IPS DF 6.9 (cell line): ENCODE measurements at regions not wholly inside any gene's neighbourhood (a gene's known extent, or its start where the extent isn't known, plus 50 kb on each side); places are given as distances from the start of the nearest gene placed in this dataset.

ENCODE experiments used
- DNase-seq: peaks from one replicate; pipeline ENCODE4 v3.0.0-alpha.2; 2013; ENCODE audit warnings: low read depth, low spot score
- H3K27ac ChIP-seq: one replicate; pipeline ENCODE4 v1.5.1; 2013; ENCODE audit warnings: low read length, control low read depth
- H3K27me3 ChIP-seq: 2 replicates; pipeline ENCODE4 v1.6.1; 2013; ENCODE audit warnings: mild to moderate bottlenecking, low read length; ENCODE audit not compliant: control insufficient read depth, insufficient read depth
- H3K36me3 ChIP-seq: 2 replicates; pipeline ENCODE4 v1.6.1; 2013; ENCODE audit warnings: low read length; ENCODE audit not compliant: control insufficient read depth, insufficient read depth
- H3K4me1 ChIP-seq: 2 replicates; pipeline ENCODE4 v1.6.1; 2013; ENCODE audit warnings: low read length; ENCODE audit not compliant: control insufficient read depth, insufficient read depth
- H3K4me3 ChIP-seq: 2 replicates; pipeline ENCODE4 v1.5.1; 2013; ENCODE audit warnings: mild to moderate bottlenecking, low read length
- H3K9me3 ChIP-seq: 2 replicates; pipeline ENCODE4 v1.6.1; 2013; ENCODE audit warnings: low read length, inconsistent platforms; ENCODE audit not compliant: control insufficient read depth, insufficient read depth
- WGBS: extraction: QIAGEN DNeasy Blood & Tissue Kit; methylation state at CpG from one replicate; pipeline ENCODE4 v1.1.7; 2013; ENCODE audit warnings: mixed read lengths, missing lambda C conversion rate; ENCODE audit not compliant: insufficient read length, insufficient coverage; 5-methylcytosine and 5-hydroxymethylcytosine counted together

DNA sequence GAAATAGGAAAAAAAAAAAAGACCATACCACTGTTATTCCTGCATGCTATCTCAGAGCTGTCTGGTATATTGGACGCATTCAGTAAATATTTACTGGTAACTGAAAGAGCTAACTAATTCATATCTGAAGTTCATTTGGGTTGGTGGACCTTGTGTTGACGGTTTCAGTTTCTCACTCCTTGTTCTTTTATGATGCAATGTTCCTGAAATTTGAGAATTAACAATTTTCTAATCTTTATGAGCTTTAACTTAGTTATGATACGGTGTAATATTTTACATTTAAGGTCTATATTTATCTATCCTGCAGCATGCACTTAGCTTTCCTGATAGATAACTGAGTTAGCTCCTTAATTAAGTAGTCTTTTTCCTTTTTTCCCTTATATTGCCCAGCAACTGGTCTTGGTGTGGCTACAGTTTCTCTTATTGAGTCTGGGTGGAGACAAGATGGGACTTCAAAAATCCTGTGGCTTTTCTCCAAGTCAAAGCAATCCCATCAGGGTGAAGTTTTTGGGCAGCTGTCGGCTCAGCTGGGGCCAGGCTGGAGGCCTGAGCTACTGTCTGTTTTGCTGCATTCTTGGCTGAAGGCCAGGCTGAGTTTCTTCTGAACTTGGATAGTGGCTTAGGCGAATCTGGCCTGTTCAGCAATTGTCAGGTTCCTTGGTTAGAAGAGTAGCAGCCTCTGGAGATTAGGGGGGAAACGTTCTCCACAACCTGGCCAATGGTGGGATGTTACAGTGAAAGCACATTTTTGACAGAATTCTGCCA, 78.4 kb upstream of the MEX3C start:
- Histone ChIP-seq H3K27ac (no peak overlapping the region), H3K4me1 (peaks cover 3% of the 10 kb centered on the region; the same call in 1 of the 2 replicates), H3K4me3 (no peak overlapping the region), H3K27me3 (no peaks in the 10 kb centered on the region), H3K9me3 (no peaks in the 10 kb centered on the region), H3K36me3 (no peaks in the 10 kb centered on the region)
- no CpG with 5 or more reads among the region's 6 CpGs for WGBS
- DNase-seq: no peak

DNA sequence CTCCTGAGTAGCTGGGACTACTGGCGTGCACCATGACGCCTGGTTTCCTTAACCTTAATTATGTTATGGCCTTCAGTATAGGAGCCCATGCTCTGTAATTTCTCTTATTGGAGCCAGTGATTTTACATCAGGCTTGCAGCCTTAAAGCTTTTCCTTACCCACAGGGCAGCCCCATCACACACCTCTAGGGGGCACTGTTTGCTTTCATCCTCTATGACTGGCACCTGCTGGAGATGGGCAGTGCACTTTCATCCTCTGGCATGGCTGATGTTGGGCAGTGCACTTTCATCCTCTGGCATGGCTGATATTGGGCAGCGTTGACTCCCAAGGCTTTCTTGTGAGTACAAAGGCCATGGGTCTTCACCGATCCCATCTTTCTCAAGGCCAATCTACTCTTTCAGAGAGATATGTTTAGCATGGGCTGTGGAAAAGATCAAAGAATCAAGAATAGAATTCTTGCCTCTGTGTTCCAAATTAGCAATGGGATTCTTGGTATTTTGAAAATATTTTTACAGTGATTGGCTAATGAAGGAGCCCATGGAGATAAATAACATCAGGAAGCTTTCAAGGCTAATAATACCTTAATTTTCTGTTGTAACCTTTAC, 80.7 kb upstream of the MEX3C start:
- peak; percentile 64 for DNase-seq
- Histone ChIP-seq H3K4me1 (peaks cover 2% of the 10 kb centered on the region; the same call in 1 of the 2 replicates), H3K4me3 (no peak overlapping the region), H3K9me3 (no peaks in the 10 kb centered on the region), H3K27me3 (no peaks in the 10 kb centered on the region), H3K36me3 (no peaks in the 10 kb centered on the region), H3K27ac (no peak overlapping the region)
- no CpG with 5 or more reads among the region's 4 CpGs for WGBS

- no peak overlapping the region for H3K4me3 ChIP-seq
- no peaks in the 10 kb centered on the region for H3K36me3 ChIP-seq
- no CpG with 5 or more reads among the region's 2 CpGs for WGBS
- peaks cover 2% of the 10 kb centered on the region; the same call in 1 of the 2 replicates for H3K4me1 ChIP-seq
- DNase-seq: no peak
- H3K27ac ChIP-seq: no peak overlapping the region
- no peaks in the 10 kb centered on the region for H3K27me3 ChIP-seq
- no peaks in the 10 kb centered on the region for H3K9me3 ChIP-seq
These were observed 82.0 kb upstream of the MEX3C start for GRCh38 chr18:51279367-51279984.

GRCh38 chr18:51287818-51288508, 90.5 kb upstream of the MEX3C start:
- Histone ChIP-seq H3K27me3 (no peaks in the 10 kb centered on the region), H3K36me3 (no peaks in the 10 kb centered on the region), H3K4me1 (peaks cover 2% of the 10 kb centered on the region; the same call in 1 of the 2 replicates), H3K9me3 (no peaks in the 10 kb centered on the region), H3K4me3 (no peak overlapping the region), H3K27ac (no peak overlapping the region)
- no peak for DNase-seq
- WGBS: no CpG with 5 or more reads among the region's 5 CpGs

- no peak for DNase-seq
- H3K27me3 ChIP-seq: no peaks in the 10 kb centered on the region
- no peaks in the 10 kb centered on the region for H3K36me3 ChIP-seq
- H3K4me1 ChIP-seq: peaks cover 2% of the 10 kb centered on the region; the same call in 1 of the 2 replicates
- no peaks in the 10 kb centered on the region for H3K9me3 ChIP-seq
- no peak overlapping the region for H3K27ac ChIP-seq
- no peak overlapping the region for H3K4me3 ChIP-seq
- WGBS: no CpG with 5 or more reads among the region's 3 CpGs
These were observed 91.1 kb upstream of the MEX3C start for GRCh38 chr18:51288582-51288981.

DNA sequence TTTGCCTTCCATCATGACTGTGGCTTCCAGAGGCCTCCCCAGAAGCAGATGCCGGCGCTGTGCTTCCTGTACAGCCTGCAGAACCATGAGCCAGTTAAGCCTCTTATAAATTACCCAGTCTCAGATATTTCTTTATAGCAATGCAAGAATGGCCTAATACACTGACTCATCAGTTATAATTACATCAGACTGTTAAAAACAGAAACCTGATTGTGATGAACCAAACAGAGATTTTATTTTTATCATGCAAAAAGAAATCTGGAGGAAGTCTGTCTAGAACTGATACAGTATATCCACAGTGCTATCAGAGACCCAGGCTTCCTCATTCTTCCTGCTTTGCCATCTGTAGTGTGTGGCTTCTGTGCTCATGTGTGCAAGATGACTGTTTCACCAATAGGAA, 93.4 kb upstream of the MEX3C start:
- no peak for DNase-seq
- peaks cover 2% of the 10 kb centered on the region; the same call in 1 of the 2 replicates for H3K4me1 ChIP-seq
- no peak overlapping the region for H3K4me3 ChIP-seq
- no peaks in the 10 kb centered on the region for H3K27me3 ChIP-seq
- no peaks in the 10 kb centered on the region for H3K36me3 ChIP-seq
- H3K27ac ChIP-seq: no peak overlapping the region
- no peaks in the 10 kb centered on the region for H3K9me3 ChIP-seq
- no CpG with 5 or more reads among the region's 2 CpGs for WGBS

- Histone ChIP-seq H3K36me3 (no peaks in the 10 kb centered on the region), H3K9me3 (no peaks in the 10 kb centered on the region), H3K4me3 (no peak overlapping the region), H3K27ac (no peak overlapping the region), H3K27me3 (no peaks in the 10 kb centered on the region), H3K4me1 (no peaks in the 10 kb centered on the region)
- DNase-seq: no peak
- WGBS: no CpG with 5 or more reads among the region's 3 CpGs
These were observed 103.4 kb upstream of the MEX3C start for GRCh38 chr18:51300912-51301311.

GRCh38 chr18:51301376-51301775, 103.9 kb upstream of the MEX3C start:
- Histone ChIP-seq H3K4me3 (no peak overlapping the region), H3K36me3 (no peaks in the 10 kb centered on the region), H3K27me3 (no peaks in the 10 kb centered on the region), H3K27ac (no peak overlapping the region), H3K9me3 (no peaks in the 10 kb centered on the region), H3K4me1 (no peaks in the 10 kb centered on the region)
- WGBS: no CpG with 5 or more reads among the region's 3 CpGs
- DNase-seq: no peak

DNA sequence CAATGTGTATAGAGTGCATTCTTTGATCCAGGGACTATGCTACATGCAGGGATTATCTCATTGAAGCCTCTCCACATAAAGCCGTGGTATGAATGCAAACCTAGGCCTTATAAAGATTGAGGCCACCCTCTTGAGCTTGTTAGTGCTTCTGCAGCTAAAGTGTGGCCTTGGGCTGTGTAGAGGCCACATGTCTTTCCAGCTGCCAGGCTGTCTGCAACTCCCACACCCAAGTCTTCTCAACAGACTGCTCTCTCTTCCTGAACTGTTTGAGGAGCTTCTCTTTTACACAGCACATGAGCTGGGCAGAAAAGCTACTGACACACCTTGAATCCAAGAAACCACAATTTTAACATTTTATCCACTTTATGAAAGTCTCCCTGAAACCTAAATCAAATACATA, 119.2 kb upstream of the MEX3C start:
- Histone ChIP-seq H3K9me3 (no peaks in the 10 kb centered on the region), H3K4me3 (no peak overlapping the region), H3K27ac (no peak overlapping the region), H3K27me3 (no peaks in the 10 kb centered on the region), H3K4me1 (no peaks in the 10 kb centered on the region), H3K36me3 (no peaks in the 10 kb centered on the region)
- no CpG with 5 or more reads among the region's 1 CpG for WGBS
- no peak for DNase-seq

DNA sequence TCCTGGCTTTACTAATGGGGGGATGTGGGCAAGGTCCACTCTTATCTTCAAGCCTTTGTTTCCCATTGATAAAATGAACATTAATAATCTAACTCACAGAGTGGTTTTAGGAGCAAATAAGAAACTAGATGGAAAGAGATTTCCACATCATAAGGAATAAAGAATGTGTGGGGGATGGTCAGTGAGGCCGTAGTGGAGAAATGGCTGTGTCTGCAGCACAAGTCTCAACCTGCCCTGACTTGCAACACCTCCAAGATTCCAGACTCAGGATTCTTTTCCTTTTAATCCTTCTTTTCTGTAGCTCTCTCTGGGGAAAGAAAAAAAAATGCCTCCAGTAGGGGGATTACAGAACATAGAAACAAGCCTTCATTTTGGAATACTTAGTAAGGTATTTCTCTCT, 124.2 kb upstream of the MEX3C start:
- DNase-seq: no peak
- no peaks in the 10 kb centered on the region for H3K36me3 ChIP-seq
- no peak overlapping the region for H3K27ac ChIP-seq
- no peaks in the 10 kb centered on the region for H3K27me3 ChIP-seq
- H3K9me3 ChIP-seq: no peaks in the 10 kb centered on the region
- no peak overlapping the region for H3K4me3 ChIP-seq
- WGBS: no CpG with 5 or more reads among the region's 1 CpG
- H3K4me1 ChIP-seq: no peaks in the 10 kb centered on the region
